PC-3 (cell line): ENCODE measurements at regions not wholly inside any gene's neighbourhood (a gene's known extent, or its start where the extent isn't known, plus 50 kb on each side); places are given as distances from the start of the nearest gene placed in this dataset.

ENCODE experiments used
- ATAC-seq: fragments of 200-7000 bp; cut with Tn5 transposase; 2 replicates; pipeline ENCODE4 v1.9.1; 2020; ENCODE audit warnings: mild to moderate bottlenecking, moderate library complexity
- BruUV-seq: library from RNA; stranded (reverse); fragments of 400-500 nt; replicated peaks from 2 replicates; lab custom pipeline; 2021; lab: Mats Ljungman, UMichigan
- CTCF ChIA-PET: fragments of 300-600 bp; sonication (Branson Sonifier 250); formaldehyde crosslinking; loops from one replicate; lab custom pipeline; 2022; ENCODE audit warnings: antibody characterized with exemption; lab: Charles Lee
- POLR2A ChIA-PET: fragments of 300-600 bp; sonication (Branson Sonifier 250); formaldehyde crosslinking; loops from one replicate; lab custom pipeline; 2022; ENCODE audit warnings: antibody characterized with exemption; ENCODE audit not compliant: unreplicated experiment; lab: Charles Lee
- DNase-seq: peaks from one replicate; pipeline ENCODE4 v3.0.0-alpha.2; 2015
- H2AFZ ChIP-seq: fragments of 300-600 bp; sonication (generic); 2 replicates; pipeline ENCODE4 v1.6.0; 2016; ENCODE audit warnings: antibody characterized with exemption, low read length
- H3F3A ChIP-seq: fragments of 300-600 bp; sonication (generic); one replicate; pipeline ENCODE4 v1.6.0; 2017; ENCODE audit warnings: antibody characterized with exemption, low read length, control low read depth, mild to moderate bottlenecking; ENCODE audit not compliant: unreplicated experiment
- H3K27ac ChIP-seq: fragments of 300-600 bp; sonication (generic); 2 replicates; pipeline ENCODE4 v1.5.1; 2016; ENCODE audit warnings: mild to moderate bottlenecking, low read length
- H3K27me3 ChIP-seq: fragments of 300-600 bp; sonication (generic); 2 replicates; pipeline ENCODE4 v1.6.1; 2016; ENCODE audit warnings: low read length, mixed read lengths
- H3K36me3 ChIP-seq: fragments of 300-600 bp; sonication (generic); 2 replicates; pipeline ENCODE4 v1.6.1; 2016; ENCODE audit warnings: low read depth, mixed run types, low read length, mixed read lengths
- H3K4me1 ChIP-seq: fragments of 300-600 bp; sonication (generic); 2 replicates; pipeline ENCODE4 v1.5.1; 2016; ENCODE audit warnings: low read length; ENCODE audit not compliant: insufficient read depth
- H3K4me2 ChIP-seq: fragments of 300-600 bp; sonication (generic); 2 replicates; pipeline ENCODE4 v1.6.0; 2016; ENCODE audit warnings: low read length
- H3K4me3 ChIP-seq: fragments of 300-600 bp; sonication (generic); 2 replicates; pipeline ENCODE4 v1.5.1; 2016; ENCODE audit warnings: mild to moderate bottlenecking, low read length, mixed read lengths
- H3K79me2 ChIP-seq: fragments of 300-600 bp; sonication (generic); 2 replicates; pipeline ENCODE4 v1.6.1; 2017; ENCODE audit warnings: low read length, mixed read lengths
- H3K9ac ChIP-seq: fragments of 300-600 bp; sonication (generic); 2 replicates; pipeline ENCODE4 v1.6.0; 2016; ENCODE audit warnings: mild to moderate bottlenecking, low read length
- H3K9me2 ChIP-seq: fragments of 300-600 bp; sonication (generic); replicated peaks from 2 replicates; pipeline ENCODE4 v1.6.1; 2016; ENCODE audit warnings: mixed run types, low read length, mixed read lengths
- H3K9me3 ChIP-seq: fragments of 300-600 bp; sonication (generic); 2 replicates; pipeline ENCODE4 v1.6.1; 2016; ENCODE audit warnings: low read length, mixed read lengths
- H4K20me1 ChIP-seq: fragments of 300-600 bp; sonication (generic); 2 replicates; pipeline ENCODE4 v1.6.1; 2016; ENCODE audit warnings: low read length, mixed read lengths
- CTCF ChIP-seq: fragments of 300-600 bp; sonication (generic); conservative IDR thresholded peaks from 2 replicates; pipeline ENCODE4 v1.5.1; 2017; ENCODE audit warnings: antibody characterized with exemption, low read depth, mild to moderate bottlenecking, low read length
- EZH2 ChIP-seq: fragments of 300-600 bp; sonication (generic); IDR thresholded peaks from one replicate; pipeline ENCODE4 v1.6.1; 2017; ENCODE audit warnings: antibody characterized with exemption, mild to moderate bottlenecking, low read length; ENCODE audit not compliant: unreplicated experiment
- EZH2phosphoT487 ChIP-seq: fragments of 300-600 bp; sonication (generic); IDR thresholded peaks from 2 replicates; pipeline ENCODE4 v1.6.1; 2018; ENCODE audit warnings: mild to moderate bottlenecking, antibody characterized with exemption, low read length, borderline replicate concordance
- intact Hi-C: fragments of 100-400 bp; cut with micrococcal nuclease; formaldehyde crosslinking; loops from 2 replicates; pipeline ENCODE4 v1.9.0; 2023

- intact Hi-C loops = loop anchor here (1.0 to 10.0 kb wide), 6 partner anchors 15 to 1446 kb away; no protein-coding TSS in a partner anchor
- peak; percentile 94 for ATAC-seq
These were observed 93.9 kb downstream of the DACT1 start for GRCh38 chr14:58731465-58732293.

GRCh38 chr14:58732387-58732786, 94.6 kb downstream of the DACT1 start:
- Histone ChIP-seq H3K36me3 (no peaks in the 10 kb centered on the region), H4K20me1 (no peaks in the 10 kb centered on the region), H3K4me1 (peaks cover 35% of the 10 kb centered on the region), H3K9me3 (no peaks in the 10 kb centered on the region), H3K4me2 (peak overlapping the region; percentile 50), H2AFZ (no peak overlapping the region), H3K79me2 (no peaks in the 10 kb centered on the region), H3K9me2 (0 out of 2 replicates have a peak, but pooled peaks cover 7% of the 10 kb centered on the region), H3K4me3 (no peak overlapping the region), H3K9ac (peak overlapping the region; percentile 42), H3K27me3 (no peaks in the 10 kb centered on the region), H3F3A (peaks cover 24% of the 10 kb centered on the region), H3K27ac (peak overlapping the region; percentile 85)
- TF ChIP-seq EZH2phosphoT487 = no peak
- TF ChIP-seq EZH2 = no peak
- no peak for TF ChIP-seq CTCF
- ATAC-seq (no peak), DNase-seq (peak; percentile 66)
- POLR2A ChIA-PET = no interaction called here
- intact Hi-C loops = loop anchor here (5.0 to 10.0 kb wide), 2 partner anchors 182 to 1445 kb away; no protein-coding TSS in a partner anchor
- CTCF ChIA-PET = interaction anchor here (0.6 to 0.8 kb wide), 2 partner anchors 14 to 91 kb away, joined by 3 to 6 read pairs; no protein-coding TSS in a partner anchor
- no TSS peak for BruUV-seq

More at GRCh38 chr14:58731465-58732293, 93.9 kb downstream of the DACT1 start:
- Histone ChIP-seq H3K4me1 (peaks cover 31% of the 10 kb centered on the region), H3K79me2 (no peaks in the 10 kb centered on the region), H3K27ac (peak overlapping the region; percentile 85), H2AFZ (0 out of 2 replicates have a peak overlapping the region, but pooled peaks have one; percentile 2), H4K20me1 (no peaks in the 10 kb centered on the region), H3K9me2 (0 out of 2 replicates have a peak, but pooled peaks cover 7% of the 10 kb centered on the region), H3K9ac (peak overlapping the region; percentile 58), H3K36me3 (no peaks in the 10 kb centered on the region), H3K27me3 (no peaks in the 10 kb centered on the region), H3K4me3 (peak overlapping the region; percentile 1; the same call in 1 of the 2 replicates), H3F3A (peaks cover 24% of the 10 kb centered on the region), H3K4me2 (peak overlapping the region; percentile 60), H3K9me3 (no peaks in the 10 kb centered on the region)
- BruUV-seq = no TSS peak
- peak; percentile 100 for DNase-seq
- ChIA-PET CTCF (interaction anchor here (0.6 to 0.8 kb wide), 2 partner anchors 14 to 92 kb away, joined by 3 to 6 read pairs; no protein-coding TSS in a partner anchor), POLR2A (interaction anchor here (0.6 kb wide), 1 partner anchor 1991 kb away, joined by 3 read pairs; no protein-coding TSS in a partner anchor)
- no peak for TF ChIP-seq EZH2phosphoT487
- TF ChIP-seq EZH2 = no peak
- no peak for TF ChIP-seq CTCF
